ENCODE measurements at regions not wholly inside any gene's neighbourhood (a gene's known extent, or its start where the extent isn't known, plus 50 kb on each side); places are given as distances from the start of the nearest gene placed in this dataset.

- no peak for DNase-seq (ENCODE audit: low read depth)
Observed at GRCh38 chr5:159385536-159385935, 55.2 kb upstream of the IL12B start.

DNA sequence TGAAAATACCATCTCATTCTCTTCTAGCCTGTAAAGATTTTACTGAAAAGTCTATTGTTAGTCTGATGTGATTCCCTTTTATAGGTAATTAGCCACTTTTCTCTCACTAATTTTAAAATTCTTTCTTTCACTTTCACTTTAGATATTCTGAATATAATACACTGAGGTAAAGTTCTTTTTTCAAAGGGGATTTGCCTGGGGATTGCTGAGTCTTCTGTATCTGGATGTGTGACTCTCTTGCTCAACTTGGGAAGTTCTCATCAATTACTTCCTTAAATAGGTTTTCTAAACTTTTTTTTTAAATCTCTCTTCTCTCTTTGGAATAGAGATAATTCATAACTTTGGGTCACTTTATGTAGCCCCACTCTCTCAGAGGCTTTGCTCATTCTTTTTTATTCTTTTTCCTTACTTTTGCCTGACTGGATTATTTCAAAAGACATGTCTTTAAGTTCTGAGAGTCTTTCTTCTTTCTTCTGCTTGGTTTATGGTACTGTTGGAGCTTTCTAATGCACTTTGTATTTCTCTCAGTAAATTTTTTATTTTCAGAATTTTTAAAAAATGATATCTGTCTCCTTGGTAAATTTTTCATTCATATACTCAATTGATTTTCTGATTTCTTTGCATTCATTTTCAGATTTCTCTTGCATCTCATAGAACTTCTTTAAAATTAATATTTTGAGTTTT is 55.9 kb upstream of the IL12B start:
- DNase-seq (ENCODE audit: low read depth) = no peak

DNA sequence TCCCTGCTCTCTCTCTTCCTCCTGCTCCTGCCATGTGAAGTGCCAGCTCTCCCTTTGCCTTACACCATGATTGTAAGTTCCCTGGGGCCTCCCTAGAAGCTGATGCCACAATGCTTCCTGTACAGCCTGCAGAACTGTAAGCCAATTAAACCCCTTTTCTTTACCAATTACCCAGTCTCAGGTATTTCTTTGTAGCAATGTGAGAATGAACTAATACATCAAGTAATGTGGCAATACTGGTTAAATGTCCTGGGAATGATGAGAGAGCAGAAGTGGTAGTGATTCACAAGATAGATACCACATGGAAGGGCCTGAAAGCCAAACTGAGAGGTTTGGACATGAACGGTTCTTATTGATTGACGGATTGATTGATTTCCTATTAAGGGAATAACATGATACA is 62.6 kb upstream of the IL12B start:
- no peak for DNase-seq (ENCODE audit: low read depth)

GRCh38 chr5:159393854-159394274 is 63.6 kb upstream of the IL12B start:
- DNase-seq (ENCODE audit: low read depth) = no peak

GRCh38 chr5:159395202-159395601 is 64.9 kb upstream of the IL12B start:
- DNase-seq (ENCODE audit: low read depth) = no peak

- no peak for DNase-seq (ENCODE audit: low read depth)
Observed at GRCh38 chr5:159398936-159399335, 68.6 kb upstream of the IL12B start.

- no peak for DNase-seq (ENCODE audit: low read depth)
Observed at GRCh38 chr5:159400476-159400875, 70.2 kb upstream of the IL12B start.

DNA sequence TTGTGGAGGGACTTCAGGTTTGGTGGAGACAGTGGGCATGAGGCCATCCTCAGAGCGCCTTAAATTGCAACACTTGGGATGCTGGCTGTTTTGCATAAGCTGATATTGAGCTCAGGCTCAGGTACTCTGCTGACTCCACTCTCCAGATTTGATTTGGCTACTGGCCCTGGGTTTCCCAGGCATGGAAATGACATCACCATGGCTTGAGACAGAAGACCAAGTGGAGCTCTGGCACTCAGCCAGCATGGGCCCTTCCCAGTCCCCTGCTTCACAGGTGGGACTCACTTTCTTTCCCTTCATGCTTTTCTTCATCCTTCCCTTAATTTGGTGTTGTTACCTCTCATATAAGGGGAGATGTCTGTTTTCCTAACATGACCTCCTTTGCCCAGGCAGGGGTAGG is 72.0 kb upstream of the IL12B start:
- DNase-seq (ENCODE audit: low read depth) = no peak

DNA sequence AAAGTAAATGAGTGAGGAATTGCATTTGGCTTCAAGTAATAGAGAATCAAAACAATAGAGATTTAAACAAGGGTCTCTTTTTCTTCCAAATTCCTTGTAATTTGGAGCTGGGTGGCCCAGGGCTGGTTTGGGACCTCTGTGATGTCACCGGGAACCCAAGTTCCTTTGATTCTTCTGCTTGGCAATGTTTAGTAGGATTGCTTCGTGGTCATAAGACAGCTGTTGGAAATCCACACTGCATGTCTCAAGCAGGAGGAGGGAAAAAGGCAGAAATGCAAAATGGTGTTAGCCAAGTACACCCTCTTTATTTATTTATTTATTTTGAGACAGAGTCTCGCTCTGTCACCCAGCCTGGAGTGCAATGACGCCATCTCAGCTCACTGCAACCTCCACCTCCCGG is 72.6 kb upstream of the IL12B start:
- DNase-seq (ENCODE audit: low read depth) = no peak

DNA sequence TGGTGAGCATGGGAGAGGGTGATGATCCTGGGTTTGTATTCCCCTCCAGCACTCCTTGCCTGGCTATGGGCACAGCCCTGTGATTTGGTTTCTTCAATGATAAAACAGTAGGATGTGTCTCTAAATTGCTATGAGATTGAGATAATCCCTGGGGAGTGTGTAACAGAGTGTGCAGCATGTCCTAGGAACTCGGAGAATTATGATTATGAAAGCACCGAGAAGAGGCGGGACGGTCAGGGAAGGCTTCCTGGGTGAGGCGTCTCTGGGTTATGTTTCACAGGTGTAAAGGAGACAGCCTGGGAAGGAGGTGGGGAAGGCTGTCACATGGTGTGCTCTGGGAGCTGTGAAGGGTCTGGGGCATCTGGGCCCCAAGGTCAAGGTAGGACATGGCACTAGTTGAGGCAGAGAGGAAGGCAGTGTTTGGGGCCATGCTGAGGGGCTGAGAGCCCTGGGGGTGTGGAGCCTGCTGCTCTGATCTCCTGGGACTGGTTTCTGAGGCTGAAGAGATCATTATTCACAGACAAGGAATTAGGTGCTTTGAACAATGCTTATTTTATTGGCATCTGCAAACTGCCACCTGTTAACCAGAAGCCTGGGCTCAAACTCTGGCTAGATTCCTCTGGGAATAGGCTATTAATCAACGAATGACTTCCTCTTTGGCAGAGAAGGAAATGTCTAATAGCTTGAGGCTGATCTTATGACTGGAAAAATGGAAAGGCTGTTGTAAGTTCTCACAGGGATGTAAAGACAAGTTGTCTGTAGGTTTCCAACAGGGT is 73.8 kb upstream of the IL12B start:
- DNase-seq (ENCODE audit: low read depth) = no peak

DNA sequence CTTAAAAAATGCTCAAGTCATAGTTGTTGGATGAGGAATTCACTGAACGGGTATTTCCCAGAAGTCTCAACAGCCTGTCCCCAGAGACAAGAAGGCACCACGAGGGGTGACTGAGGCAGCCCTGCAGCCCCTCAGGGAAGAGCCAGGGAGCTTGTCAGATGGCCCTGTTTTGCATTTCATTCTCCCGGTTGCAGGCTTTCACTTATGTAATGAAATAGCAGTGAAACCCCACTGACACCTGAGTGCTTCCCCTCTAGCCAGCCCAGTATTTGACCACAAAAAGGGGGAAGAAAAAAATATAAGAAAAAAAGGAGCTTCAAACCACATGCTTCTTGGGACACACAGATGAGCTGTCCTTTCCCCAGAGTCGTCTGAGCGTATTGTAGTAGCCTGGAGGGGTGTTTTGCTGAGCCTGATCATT is 75.3 kb upstream of the IL12B start:
- DNase-seq (ENCODE audit: low read depth) = no peak

GRCh38 chr5:159406571-159406970 is 76.3 kb upstream of the IL12B start:
- DNase-seq (ENCODE audit: low read depth) = no peak

DNA sequence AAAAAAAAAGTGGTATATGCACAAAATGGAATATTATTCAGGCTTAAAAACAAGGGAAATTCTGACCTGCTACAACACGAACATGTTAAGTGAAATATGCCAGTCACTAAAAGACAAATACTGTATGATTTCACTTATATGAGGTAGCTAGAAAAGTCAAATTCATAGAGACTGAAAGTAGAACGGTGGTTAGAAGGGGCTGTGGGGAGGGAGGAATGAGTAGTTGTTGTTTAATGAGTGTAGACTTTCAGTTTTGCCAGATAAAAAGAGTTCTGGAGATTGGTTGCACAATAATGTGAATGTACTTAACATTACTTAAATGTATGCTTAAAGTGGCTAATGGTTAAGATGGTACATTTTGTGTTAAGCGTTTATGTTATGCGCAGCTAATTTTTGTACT is 79.5 kb upstream of the IL12B start:
- DNase-seq (ENCODE audit: low read depth) = peak; percentile 14

GRCh38 chr5:159410480-159410879 is 80.2 kb upstream of the IL12B start:
- no peak for DNase-seq (ENCODE audit: low read depth)

DNA sequence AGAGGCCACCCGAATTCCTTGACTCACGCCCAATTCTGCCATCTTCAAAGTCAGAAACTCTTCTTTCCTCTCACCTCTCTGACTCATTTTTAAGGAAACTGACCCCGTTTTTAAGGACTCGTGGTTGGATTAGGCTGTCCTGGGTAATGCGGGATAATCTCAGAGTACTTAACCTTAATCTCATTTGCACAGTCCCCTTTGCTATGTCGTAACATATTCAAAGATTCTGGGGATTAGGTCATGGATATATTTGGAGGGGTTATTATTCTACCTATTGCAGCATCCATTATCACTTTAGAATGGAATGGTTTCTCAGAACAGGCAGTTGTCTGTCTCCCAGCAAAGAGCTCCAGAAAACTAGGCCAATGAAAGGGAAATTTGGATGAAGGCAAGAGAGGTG is 80.8 kb upstream of the IL12B start:
- DNase-seq (ENCODE audit: low read depth) = no peak

- peak; percentile 53 for DNase-seq (ENCODE audit: low read depth)
Observed at GRCh38 chr5:159412284-159413046, 82.2 kb upstream of the IL12B start.

DNA sequence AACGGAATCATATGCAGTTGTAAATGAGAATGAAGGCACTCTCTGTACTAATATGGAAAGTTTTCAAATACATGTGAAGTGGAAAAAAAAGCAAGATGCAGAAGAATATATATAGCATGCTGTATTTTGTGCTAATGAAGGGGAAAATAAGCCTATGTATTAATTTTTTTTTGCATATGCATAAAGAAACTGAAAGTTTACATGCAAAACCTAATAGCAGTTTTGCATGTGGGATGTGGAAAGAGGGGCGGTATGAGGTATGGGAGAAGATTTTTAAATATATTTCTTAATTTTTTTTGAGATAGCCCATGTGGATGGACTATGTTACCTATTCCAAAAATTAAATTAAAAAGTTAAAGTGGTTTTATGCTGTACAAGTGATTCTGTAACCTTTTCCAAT is 83.7 kb upstream of the IL12B start:
- no peak for DNase-seq (ENCODE audit: low read depth)

GRCh38 chr5:159415301-159415937 is 85.1 kb upstream of the IL12B start:
- no peak for DNase-seq (ENCODE audit: low read depth)

DNA sequence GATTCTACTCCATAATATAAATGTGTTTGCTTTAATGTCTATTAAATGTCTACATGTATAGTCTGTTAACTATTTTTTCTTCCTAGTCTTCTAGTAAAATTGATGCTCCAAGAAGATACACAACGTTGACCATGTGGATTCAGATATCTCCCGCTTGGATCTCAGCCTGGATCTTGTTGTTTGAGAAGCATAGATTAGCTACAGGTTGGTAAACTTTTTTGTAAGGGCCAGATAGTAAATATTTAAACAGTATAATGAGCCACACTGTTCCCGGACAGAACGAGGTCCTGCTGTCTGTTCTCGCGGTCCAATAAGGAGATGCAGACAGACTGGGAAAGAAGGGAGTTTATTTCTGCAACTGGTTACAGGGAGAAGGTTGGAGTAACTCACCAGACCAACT is 86.2 kb upstream of the IL12B start:
- DNase-seq (ENCODE audit: low read depth) = no peak

DNA sequence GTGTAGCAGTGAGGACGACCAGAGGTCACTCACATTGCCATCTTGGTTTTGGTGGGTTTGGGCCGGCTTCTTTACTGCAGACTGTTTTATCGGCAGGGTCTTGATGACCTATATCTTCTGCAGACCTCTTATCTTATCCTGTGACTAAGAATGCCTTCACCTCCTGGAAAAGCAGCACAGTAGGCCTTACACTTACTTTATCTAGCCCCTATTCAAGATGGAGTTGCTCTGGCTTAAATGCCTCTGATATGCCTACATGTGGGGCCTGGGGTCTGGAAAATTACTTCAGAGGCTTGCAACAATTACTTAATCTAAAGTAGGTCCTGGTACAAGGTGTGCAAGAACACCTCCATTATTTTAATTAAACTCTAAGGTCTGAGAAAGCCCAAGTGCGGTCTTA is 86.9 kb upstream of the IL12B start:
- DNase-seq (ENCODE audit: low read depth) = no peak

- DNase-seq (ENCODE audit: low read depth) = no peak
Observed at GRCh38 chr5:159419576-159419975, 89.3 kb upstream of the IL12B start.

GRCh38 chr5:159420940-159421339 is 90.7 kb upstream of the IL12B start:
- no peak for DNase-seq (ENCODE audit: low read depth)

- no peak for DNase-seq (ENCODE audit: low read depth)
Observed at GRCh38 chr5:159422361-159422760, 92.1 kb upstream of the IL12B start.

Measured in activated T-cell treated with anti-CD3 and anti-CD28 coated beads for 24 hours (primary cell).